Gastrocnemius medialis (tissue), 4 donors: ENCODE measurements at regions not wholly inside any gene's neighbourhood (a gene's known extent, or its start where the extent isn't known, plus 50 kb on each side); places are given as distances from the start of the nearest gene placed in this dataset.
"Not testable (repeated sequence)": the region's sequence is repeated elsewhere in the genome, so short reads cannot be mapped to it uniquely, and the experiment has no call there.

Experiments
- ATAC-seq, 2 donors: fragments of 150-250 bp; one replicate each; pipeline ENCODE4 v1.9.1; 2016
- DNase-seq, 2 donors: peaks; one replicate each; pipeline ENCODE4 v3.0.0-alpha.2; 2019
- H3K27ac ChIP-seq, 4 donors: fragments of 200-600 bp; sonication (generic); 1 replicate in 1 of 4; 2 replicates in 3 of 4; pipeline ENCODE4 v1.5.1; 2016 to 2018; ENCODE audit warnings: mild to moderate bottlenecking in 2 of 4, moderate library complexity in 1 of 4
- H3K27me3 ChIP-seq, 3 donors: fragments of 200-600 bp; sonication (generic) in 2 of 3; 1 replicate in 1 of 3; 2 replicates in 2 of 3; pipeline versions ENCODE4 v1.5.1 to v1.6.0; 2016 to 2019; ENCODE audit warnings: mild to moderate bottlenecking in 1 of 3, moderate library complexity in 1 of 3
- H3K36me3 ChIP-seq, 2 donors: fragments of 200-600 bp; sonication (generic) in 1 of 2; one replicate each; pipeline ENCODE4 v1.5.1; 2017 to 2018
- H3K4me1 ChIP-seq, 2 donors: fragments of 200-600 bp; sonication (generic) in 1 of 2; one replicate each; pipeline ENCODE4 v1.5.1; 2016 to 2017; ENCODE audit warnings: mild to moderate bottlenecking in 2 of 2
- H3K4me3 ChIP-seq, 4 donors: fragments of 200-600 bp; sonication (generic) in 3 of 4; 1 replicate in 1 of 4; 2 replicates in 3 of 4; pipeline ENCODE4 v1.5.1; 2016 to 2019; ENCODE audit warnings: mild to moderate bottlenecking in 2 of 4
- H3K9me3 ChIP-seq, 3 donors: fragments of 200-600 bp; sonication (generic) in 2 of 3; 1 replicate in 1 of 3; 2 replicates in 2 of 3; pipeline ENCODE4 v1.5.1; 2016 to 2019
- CTCF ChIP-seq, 5 experiments: fragments of 450-650 bp in 3 of 5; fragments of 200-600 bp in 2 of 5; sonication (generic) in 2 of 5; IDR thresholded peaks in 4 of 5; conservative IDR thresholded peaks in 1 of 5; 1 replicate in 4 of 5; 2 replicates in 1 of 5; pipeline ENCODE4 v1.5.1; 2016 to 2019; ENCODE audit warnings: antibody characterized with exemption in 5 of 5, mild to moderate bottlenecking in 3 of 5, moderate library complexity in 3 of 5
- POLR2A ChIP-seq, 2 donors: fragments of 450-650 bp; IDR thresholded peaks; one replicate each; pipeline ENCODE4 v1.6.1; 2017; ENCODE audit warnings: antibody characterized with exemption in 2 of 2, mild to moderate bottlenecking in 2 of 2, moderate library complexity in 2 of 2
- in situ Hi-C, 4 donors: fragments of 200-750 bp; cut with MboI; loops; one replicate each; pipeline versions ENCODE4 v1.15.0 to v1.8.0; 2017; ENCODE audit warnings: low sequenced_read_pairs in 4 of 4
- intact Hi-C: fragments of 100-400 bp; cut with DNase I; formaldehyde crosslinking; loops from one replicate; pipeline ENCODE4 v1.15.1; 2023; ENCODE audit warnings: low total_unique reads

GRCh38 chr6:27809939-27810767, 102.0 kb downstream of the OR2B2 start:
- H3K9me3 ChIP-seq, result no peaks in the 10 kb centered on the region
- TF ChIP-seq POLR2A (IDR thresholded peaks at IDR 0.05) (peak; percentile 58 to 76), CTCF (IDR thresholded peaks at IDR 0.05 in 4 of 5, conservative IDR thresholded peaks at IDR 0.05 in 1 of 5) (no peak)
- DNase-seq (peak; percentile 26 to 33), ATAC-seq (peak; percentile 74 to 78)
- H3K27ac ChIP-seq, result peak overlapping the region in 3 of 4 donors; percentile 41 to 68 (median 55)
- intact Hi-C loops, result loop anchor here (2.0 to 10.0 kb wide), 3 partner anchors 29 to 1775 kb away; a partner anchor contains a TSS
- no peaks in the 10 kb centered on the region for H3K36me3 ChIP-seq
- H3K27me3 ChIP-seq, result peaks cover 75 to 96% (median 83%) of the 10 kb centered on the region in 3 donors
- in situ Hi-C loops, result loop anchor here in 1 of 4 donors (25.0 kb wide), 1 partner anchor 1623 kb away; a partner anchor contains a TSS
- H3K4me1 ChIP-seq, result peaks cover 3 to 17% of the 10 kb centered on the region in 2 donors
- peak overlapping the region; percentile 51 to 67 (median 60) for H3K4me3 ChIP-seq

- H3K27ac ChIP-seq, result peak overlapping the region in 1 of 4 donors; percentile 68
- H3K27me3 ChIP-seq, result peaks cover 68 to 89% (median 80%) of the 10 kb centered on the region in 3 donors
- H3K4me1 ChIP-seq, result peaks cover 3 to 17% of the 10 kb centered on the region in 2 donors
- no peak for ATAC-seq
- no peak for DNase-seq
- H3K36me3 ChIP-seq, result no peaks in the 10 kb centered on the region
- TF ChIP-seq CTCF (IDR thresholded peaks at IDR 0.05 in 4 of 5, conservative IDR thresholded peaks at IDR 0.05 in 1 of 5), result no peak
- TF ChIP-seq POLR2A (IDR thresholded peaks at IDR 0.05), result no peak
- no peaks in the 10 kb centered on the region for H3K9me3 ChIP-seq
- H3K4me3 ChIP-seq, result peak overlapping the region; percentile 51 to 67 (median 60)
- in situ Hi-C loops (loop anchor here in 1 of 4 donors (25.0 kb wide), 1 partner anchor 1622 kb away; a partner anchor contains a TSS), intact Hi-C loops (no loop called here)
Observed at GRCh38 chr6:27809067-27809938, 102.9 kb downstream of the OR2B2 start.

GRCh38 chr6:27808242-27809066, 103.7 kb downstream of the OR2B2 start:
- H3K27ac ChIP-seq, intact Hi-C loops, ATAC-seq, H3K36me3 ChIP-seq, H3K9me3 ChIP-seq, DNase-seq: not testable (repeated sequence)
- in situ Hi-C loops, result loop anchor here in 1 of 4 donors (25.0 kb wide), 1 partner anchor 1621 kb away; a partner anchor contains a TSS
- peaks cover 62 to 81% (median 75%) of the 10 kb centered on the region in 3 donors for H3K27me3 ChIP-seq
- peaks cover 3 to 17% of the 10 kb centered on the region in 2 donors for H3K4me1 ChIP-seq
- H3K4me3 ChIP-seq, result peak overlapping the region; percentile 52 to 60 (median 55)

- TF ChIP-seq POLR2A (IDR thresholded peaks at IDR 0.05), result peak; percentile 18 to 22
- Histone ChIP-seq H3K27me3 (peaks cover 60 to 74% (median 67%) of the 10 kb centered on the region in 3 donors), H3K27ac (peak overlapping the region in 3 of 4 donors; percentile 25 to 36 (median 35)), H3K4me3 (peak overlapping the region; percentile 52 to 60 (median 55)), H3K4me1 (peaks cover 3 to 17% of the 10 kb centered on the region in 2 donors)
- intact Hi-C loops, H3K36me3 ChIP-seq, H3K9me3 ChIP-seq: not testable (repeated sequence)
- DNase-seq (peak; percentile 32 to 39), ATAC-seq (peak; percentile 76 to 94)
- in situ Hi-C loops, result loop anchor here in 1 of 4 donors (25.0 kb wide), 1 partner anchor 1620 kb away; a partner anchor contains a TSS
Observed at GRCh38 chr6:27807441-27808241, 104.6 kb downstream of the OR2B2 start.
